ENCODE measurements at regions not wholly inside any gene's neighbourhood (a gene's known extent, or its start where the extent isn't known, plus 50 kb on each side); places are given as distances from the start of the nearest gene placed in this dataset.

GRCh38 chr2:21580391-21580790, 456.6 kb downstream of the TDRD15 start:
- DNase-seq (ENCODE audit: low spot score): no peak
- no peaks in the 10 kb centered on the region for H3K79me1 ChIP-seq (ENCODE audit: low read depth, low read length)
- no peak overlapping the region for H3K23ac ChIP-seq (ENCODE audit: low read depth, low read length, poor library complexity)
- no peak overlapping the region for H2BK15ac ChIP-seq (ENCODE audit: low read length)
- no peak overlapping the region for H3K14ac ChIP-seq (ENCODE audit: low read length)
- H3K36me3 ChIP-seq (replicated peaks in 1 of 2; ENCODE audit: control insufficient read depth in 2 of 2, insufficient read depth in 2 of 2, low read length in 2 of 2): no peaks in the 10 kb centered on the region
- no peak overlapping the region for H2BK5ac ChIP-seq (ENCODE audit: low read length)
- H3K9ac ChIP-seq (ENCODE audit: low read depth, low read length, poor library complexity): no peak overlapping the region
- no peak overlapping the region for H3K4ac ChIP-seq (ENCODE audit: low read length)
- no CpG with 5 or more reads among the region's 1 CpG for WGBS, 2 donors (ENCODE audit: extremely low coverage in 2 of 2, insufficient read length in 2 of 2, insufficient replicate concordance in 1 of 2)
- no peak overlapping the region for H3K27ac ChIP-seq (replicated peaks; ENCODE audit: low read length)
- H3K4me2 ChIP-seq (ENCODE audit: insufficient read depth, low read length, poor library complexity, severe bottlenecking): no peak overlapping the region
- H3K9me3 ChIP-seq (replicated peaks in 1 of 2; ENCODE audit: control insufficient read depth in 2 of 2, insufficient read depth in 1 of 2, low read depth in 1 of 2, low read length in 2 of 2): no peaks in the 10 kb centered on the region
- H3K4me1 ChIP-seq (ENCODE audit: control insufficient read depth in 2 of 2, insufficient read depth in 1 of 2, low read depth in 1 of 2, low read length in 2 of 2): peaks cover 0 to 6% of the 10 kb centered on the region in 2 donors
- no peak overlapping the region for H2BK120ac ChIP-seq (ENCODE audit: low read depth, low read length)
- no peak overlapping the region for H3K4me3 ChIP-seq (ENCODE audit: low read length in 2 of 2)
- no peaks in the 10 kb centered on the region for H3K27me3 ChIP-seq (ENCODE audit: control insufficient read depth in 3 of 3, insufficient read depth in 3 of 3, low read depth in 1 of 3, low read length in 3 of 3)
- H4K8ac ChIP-seq (ENCODE audit: low read depth, low read length): no peak overlapping the region
- no peak overlapping the region for H2AFZ ChIP-seq (ENCODE audit: low read length)
- no peak overlapping the region for H2BK12ac ChIP-seq (ENCODE audit: low read length)
- H4K91ac ChIP-seq (ENCODE audit: low read depth, low read length, poor library complexity): no peak overlapping the region
- H2AK5ac ChIP-seq (ENCODE audit: low read depth, low read length): no peak overlapping the region
- no peak overlapping the region for H3K18ac ChIP-seq (ENCODE audit: low read length)

DNA sequence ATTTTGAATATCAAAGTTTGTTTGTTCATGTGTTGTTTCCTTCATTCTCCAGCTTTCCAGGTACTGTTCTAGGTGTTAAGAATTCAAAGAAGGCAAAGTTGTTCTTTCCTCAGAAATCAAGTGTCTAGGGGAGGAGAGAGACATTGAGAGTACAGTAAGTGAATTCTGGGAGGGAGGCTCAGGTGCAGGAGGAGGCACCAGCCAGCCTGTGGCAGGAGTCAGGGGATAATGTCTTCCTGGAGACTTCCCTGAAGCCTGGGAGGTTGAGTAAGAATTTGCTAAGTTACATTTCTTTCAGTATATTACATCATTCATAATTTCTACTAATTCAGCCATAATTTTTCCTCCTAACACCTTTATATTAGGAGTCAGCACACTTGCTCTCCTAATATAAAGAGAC, 462.1 kb downstream of the TDRD15 start:
- Histone ChIP-seq H2AK5ac (ENCODE audit: low read depth, low read length) (no peak overlapping the region), H3K9me3 (replicated peaks in 1 of 2; ENCODE audit: control insufficient read depth in 2 of 2, insufficient read depth in 1 of 2, low read depth in 1 of 2, low read length in 2 of 2) (no peaks in the 10 kb centered on the region), H2BK15ac (ENCODE audit: low read length) (no peak overlapping the region), H4K8ac (ENCODE audit: low read depth, low read length) (no peak overlapping the region), H3K14ac (ENCODE audit: low read length) (no peak overlapping the region), H3K4me1 (ENCODE audit: control insufficient read depth in 2 of 2, insufficient read depth in 1 of 2, low read depth in 1 of 2, low read length in 2 of 2) (peaks cover 0 to 1% of the 10 kb centered on the region in 2 donors), H3K9ac (ENCODE audit: low read depth, low read length, poor library complexity) (no peak overlapping the region), H4K91ac (ENCODE audit: low read depth, low read length, poor library complexity) (no peak overlapping the region), H3K4me3 (ENCODE audit: low read length in 2 of 2) (no peak overlapping the region), H3K27ac (replicated peaks; ENCODE audit: low read length) (no peak overlapping the region), H2AFZ (ENCODE audit: low read length) (no peak overlapping the region), H3K18ac (ENCODE audit: low read length) (no peak overlapping the region), H2BK12ac (ENCODE audit: low read length) (no peak overlapping the region), H3K27me3 (ENCODE audit: control insufficient read depth in 3 of 3, insufficient read depth in 3 of 3, low read depth in 1 of 3, low read length in 3 of 3) (no peaks in the 10 kb centered on the region), H2BK5ac (ENCODE audit: low read length) (no peak overlapping the region), H3K79me1 (ENCODE audit: low read depth, low read length) (no peaks in the 10 kb centered on the region), H3K4me2 (ENCODE audit: insufficient read depth, low read length, poor library complexity, severe bottlenecking) (no peak overlapping the region), H2BK120ac (ENCODE audit: low read depth, low read length) (no peak overlapping the region), H3K23ac (ENCODE audit: low read depth, low read length, poor library complexity) (no peak overlapping the region), H3K36me3 (replicated peaks in 1 of 2; ENCODE audit: control insufficient read depth in 2 of 2, insufficient read depth in 2 of 2, low read length in 2 of 2) (no peaks in the 10 kb centered on the region), H3K4ac (ENCODE audit: low read length) (no peak overlapping the region)
- no peak for DNase-seq (ENCODE audit: low spot score)

DNA sequence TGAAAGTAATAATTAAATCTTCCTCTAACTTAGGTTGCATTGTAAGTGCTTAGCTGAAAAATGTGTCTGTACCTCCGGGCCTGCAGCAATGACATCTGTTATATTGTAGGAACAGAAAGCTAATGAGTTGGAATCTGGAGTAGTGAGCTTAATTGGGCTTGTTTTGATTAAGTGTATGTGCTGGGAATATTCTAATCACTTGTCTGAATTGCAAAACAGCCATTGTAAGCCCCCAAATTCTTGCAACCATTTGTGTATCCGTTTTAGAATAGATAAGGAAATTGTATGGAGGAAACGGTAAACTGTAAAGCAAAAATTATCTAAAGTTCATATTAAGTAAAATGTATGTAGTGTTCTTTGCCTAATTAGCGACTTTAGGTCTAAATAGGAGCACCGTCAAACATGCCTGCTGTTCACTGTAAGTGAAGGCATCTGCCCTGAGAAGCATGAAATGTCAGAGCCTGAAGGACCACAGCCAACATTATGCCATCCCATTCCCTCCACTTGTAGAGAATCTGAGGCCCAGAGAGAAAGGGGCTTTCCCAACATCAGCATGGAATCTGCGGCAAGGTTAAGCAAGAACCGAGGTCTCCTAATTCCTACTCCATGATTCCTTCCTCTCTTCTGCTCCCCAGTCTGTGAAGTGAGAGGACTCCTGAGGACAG, 466.4 kb downstream of the TDRD15 start:
- Histone ChIP-seq H3K27me3 (ENCODE audit: control insufficient read depth in 3 of 3, insufficient read depth in 3 of 3, low read depth in 1 of 3, low read length in 3 of 3) (no peaks in the 10 kb centered on the region), H3K4me3 (ENCODE audit: low read length in 2 of 2) (no peak overlapping the region), H3K14ac (ENCODE audit: low read length) (no peak overlapping the region), H2BK12ac (ENCODE audit: low read length) (no peak overlapping the region), H3K27ac (replicated peaks; ENCODE audit: low read length) (no peak overlapping the region), H3K18ac (ENCODE audit: low read length) (no peak overlapping the region), H3K79me1 (ENCODE audit: low read depth, low read length) (no peaks in the 10 kb centered on the region), H2BK15ac (ENCODE audit: low read length) (no peak overlapping the region), H3K23ac (ENCODE audit: low read depth, low read length, poor library complexity) (no peak overlapping the region), H2BK120ac (ENCODE audit: low read depth, low read length) (no peak overlapping the region), H3K4ac (ENCODE audit: low read length) (no peak overlapping the region), H2AFZ (ENCODE audit: low read length) (no peak overlapping the region), H4K8ac (ENCODE audit: low read depth, low read length) (no peak overlapping the region), H3K9ac (ENCODE audit: low read depth, low read length, poor library complexity) (no peak overlapping the region), H2BK5ac (ENCODE audit: low read length) (no peak overlapping the region), H2AK5ac (ENCODE audit: low read depth, low read length) (no peak overlapping the region), H3K4me2 (ENCODE audit: insufficient read depth, low read length, poor library complexity, severe bottlenecking) (no peak overlapping the region), H4K91ac (ENCODE audit: low read depth, low read length, poor library complexity) (no peak overlapping the region), H3K9me3 (replicated peaks in 1 of 2; ENCODE audit: control insufficient read depth in 2 of 2, insufficient read depth in 1 of 2, low read depth in 1 of 2, low read length in 2 of 2) (peaks cover 0 to 2% of the 10 kb centered on the region in 2 donors), H3K4me1 (ENCODE audit: control insufficient read depth in 2 of 2, insufficient read depth in 1 of 2, low read depth in 1 of 2, low read length in 2 of 2) (peaks cover 0 to 1% of the 10 kb centered on the region in 2 donors), H3K36me3 (replicated peaks in 1 of 2; ENCODE audit: control insufficient read depth in 2 of 2, insufficient read depth in 2 of 2, low read length in 2 of 2) (no peaks in the 10 kb centered on the region)
- no CpG with 5 or more reads among the region's 7 CpGs for WGBS, 2 donors (ENCODE audit: extremely low coverage in 2 of 2, insufficient read length in 2 of 2, insufficient replicate concordance in 1 of 2)
- DNase-seq (ENCODE audit: low spot score): no peak

- H3K27ac ChIP-seq (replicated peaks; ENCODE audit: low read length): no peak overlapping the region
- H3K36me3 ChIP-seq (replicated peaks in 1 of 2; ENCODE audit: control insufficient read depth in 2 of 2, insufficient read depth in 2 of 2, low read length in 2 of 2): no peaks in the 10 kb centered on the region
- WGBS, 2 donors (ENCODE audit: extremely low coverage in 2 of 2, insufficient read length in 2 of 2, insufficient replicate concordance in 1 of 2): no CpG with 5 or more reads among the region's 1 CpG
- no peak for DNase-seq (ENCODE audit: low spot score)
- H3K4me2 ChIP-seq (ENCODE audit: insufficient read depth, low read length, poor library complexity, severe bottlenecking): no peak overlapping the region
- H4K91ac ChIP-seq (ENCODE audit: low read depth, low read length, poor library complexity): no peak overlapping the region
- H2BK120ac ChIP-seq (ENCODE audit: low read depth, low read length): no peak overlapping the region
- no peak overlapping the region for H2BK5ac ChIP-seq (ENCODE audit: low read length)
- H2BK15ac ChIP-seq (ENCODE audit: low read length): no peak overlapping the region
- H3K4me3 ChIP-seq (ENCODE audit: low read length in 2 of 2): no peak overlapping the region
- H3K9me3 ChIP-seq (replicated peaks in 1 of 2; ENCODE audit: control insufficient read depth in 2 of 2, insufficient read depth in 1 of 2, low read depth in 1 of 2, low read length in 2 of 2): peaks cover 0 to 2% of the 10 kb centered on the region in 2 donors
- no peak overlapping the region for H3K14ac ChIP-seq (ENCODE audit: low read length)
- no peak overlapping the region for H3K18ac ChIP-seq (ENCODE audit: low read length)
- H2AFZ ChIP-seq (ENCODE audit: low read length): no peak overlapping the region
- H2BK12ac ChIP-seq (ENCODE audit: low read length): no peak overlapping the region
- no peaks in the 10 kb centered on the region for H3K27me3 ChIP-seq (ENCODE audit: control insufficient read depth in 3 of 3, insufficient read depth in 3 of 3, low read depth in 1 of 3, low read length in 3 of 3)
- no peak overlapping the region for H3K23ac ChIP-seq (ENCODE audit: low read depth, low read length, poor library complexity)
- no peak overlapping the region for H4K8ac ChIP-seq (ENCODE audit: low read depth, low read length)
- no peaks in the 10 kb centered on the region for H3K79me1 ChIP-seq (ENCODE audit: low read depth, low read length)
- H3K4ac ChIP-seq (ENCODE audit: low read length): no peak overlapping the region
- no peak overlapping the region for H2AK5ac ChIP-seq (ENCODE audit: low read depth, low read length)
- H3K4me1 ChIP-seq (ENCODE audit: control insufficient read depth in 2 of 2, insufficient read depth in 1 of 2, low read depth in 1 of 2, low read length in 2 of 2): peaks cover 0 to 1% of the 10 kb centered on the region in 2 donors
- H3K9ac ChIP-seq (ENCODE audit: low read depth, low read length, poor library complexity): no peak overlapping the region
Measured at GRCh38 chr2:21591926-21592325, 468.2 kb downstream of the TDRD15 start.
